IPS-NIHi7 (cell line): ENCODE measurements at regions not wholly inside any gene's neighbourhood (a gene's known extent, or its start where the extent isn't known, plus 50 kb on each side); places are given as distances from the start of the nearest gene placed in this dataset.

ENCODE experiments used
- DNase-seq: peaks from one replicate; pipeline ENCODE4 v3.0.0; 2012; ENCODE audit warnings: mixed read lengths; ENCODE audit errors: extremely low spot score

DNA sequence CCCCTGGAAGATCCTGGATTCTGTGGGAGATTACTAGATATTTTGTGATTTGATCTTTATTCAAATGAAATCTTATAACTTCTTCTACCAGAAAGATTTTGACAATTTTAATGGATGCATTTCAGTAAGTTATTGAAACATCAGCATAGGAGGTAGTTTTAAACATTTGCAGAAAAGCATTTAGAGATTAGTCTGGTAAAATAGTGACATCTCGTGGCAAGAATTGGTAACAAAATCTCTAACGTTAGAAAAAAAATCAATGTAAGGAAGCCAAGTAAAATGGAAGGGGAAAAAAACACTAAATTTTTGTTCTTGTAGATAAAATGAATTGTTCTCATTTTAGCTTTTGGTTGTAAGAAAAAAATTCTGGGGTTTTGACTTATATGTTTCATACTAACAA lies 73.3 kb downstream of the TASL start:
- DNase-seq = peak; percentile 22

DNA sequence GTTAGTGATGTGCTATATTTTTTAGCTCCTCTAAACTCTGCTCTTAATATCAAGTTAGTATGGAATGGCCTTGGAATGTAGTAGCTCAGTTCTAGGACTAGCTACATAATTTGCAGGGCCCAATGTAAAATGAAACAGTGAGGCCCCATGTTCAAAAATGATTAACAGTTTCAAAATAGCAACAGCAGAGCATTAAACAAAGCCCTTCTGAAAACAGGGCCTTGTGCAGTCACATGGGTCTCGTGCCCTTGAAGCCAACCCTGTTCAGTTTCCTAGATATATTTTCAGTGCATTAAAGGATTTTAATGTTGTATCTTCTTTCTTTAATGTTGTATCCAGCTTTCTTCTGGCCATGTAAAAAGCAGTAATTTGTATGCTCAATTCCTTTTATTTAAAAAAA lies 82.1 kb downstream of the TASL start:
- no peak for DNase-seq

DNA sequence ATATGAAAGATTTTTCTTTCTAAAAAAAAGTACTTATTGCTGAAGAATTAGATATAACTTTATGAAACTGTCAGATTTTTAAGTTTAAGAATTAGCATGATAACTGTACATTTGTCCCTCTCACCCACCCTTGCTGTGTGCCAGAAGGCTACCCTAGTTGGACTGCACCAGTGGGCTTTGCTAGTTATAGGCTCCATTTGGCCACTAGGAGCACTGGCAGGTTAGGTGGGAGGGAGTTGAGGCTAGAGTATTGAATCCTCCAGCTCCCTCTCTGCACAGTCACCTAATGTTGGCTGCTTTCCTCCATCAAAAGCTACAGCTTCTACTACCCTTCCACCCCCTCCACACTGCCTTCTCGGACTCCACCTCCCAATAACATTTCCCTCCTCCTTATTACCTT lies 84.2 kb downstream of the TASL start:
- no peak for DNase-seq

DNA sequence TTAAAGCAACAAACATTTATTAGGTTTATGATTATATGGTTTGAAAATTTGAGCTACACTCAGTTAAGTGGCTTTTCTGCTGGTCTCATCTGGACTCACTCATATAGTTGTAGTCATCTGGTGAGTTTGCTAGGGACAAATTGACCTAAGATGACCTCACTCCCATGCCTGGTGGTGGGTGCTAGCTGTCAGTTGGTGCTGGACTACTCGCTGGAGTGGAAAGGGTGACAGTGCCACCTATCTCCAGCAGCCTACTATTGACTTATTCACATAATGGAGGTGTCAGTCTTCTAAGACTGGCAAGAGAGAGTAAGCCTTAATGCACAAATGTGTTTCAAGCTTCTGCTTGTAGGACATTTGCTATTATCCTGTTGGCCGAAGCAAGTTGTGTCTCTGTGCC lies 88.2 kb downstream of the TASL start:
- DNase-seq = peak; percentile 46

DNA sequence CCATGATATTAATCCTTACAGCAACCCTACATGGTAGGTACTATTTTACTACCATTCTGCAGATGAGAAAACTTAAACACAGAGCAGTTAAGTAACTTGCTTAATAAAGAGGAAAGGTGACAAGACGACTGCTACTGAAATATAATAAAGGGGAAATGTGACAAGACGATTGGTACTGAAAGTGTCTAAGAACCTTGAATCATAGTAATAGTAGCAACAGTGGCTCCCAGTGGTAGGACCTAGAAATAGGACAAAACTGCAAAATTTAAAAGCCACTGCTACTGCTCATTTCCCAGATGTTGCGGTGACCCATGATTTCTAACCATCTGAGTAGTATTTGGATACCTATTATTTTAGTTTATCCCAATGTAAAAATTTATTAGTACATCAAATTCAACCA lies 89.5 kb downstream of the TASL start:
- peak; percentile 37 for DNase-seq

DNA sequence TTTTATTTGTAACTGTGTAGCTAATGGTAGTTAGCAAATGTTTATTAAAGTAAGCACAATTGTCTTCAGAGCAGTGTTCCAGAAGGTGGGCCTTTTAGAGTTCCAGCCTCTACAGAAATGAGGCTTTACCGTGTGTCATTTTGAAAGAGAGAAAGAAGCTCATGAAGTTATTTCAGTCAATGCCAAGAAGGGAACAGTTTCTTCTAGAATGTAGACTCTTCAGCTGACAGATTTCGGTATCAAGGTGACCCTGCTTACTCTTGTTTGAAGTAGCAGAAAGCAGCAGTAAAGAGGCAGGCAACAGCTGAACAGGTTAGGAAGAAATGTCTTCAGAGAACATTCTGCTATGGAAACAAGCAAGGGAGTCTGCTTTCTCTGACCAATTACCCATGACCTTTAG lies 93.6 kb downstream of the TASL start:
- no peak for DNase-seq

DNA sequence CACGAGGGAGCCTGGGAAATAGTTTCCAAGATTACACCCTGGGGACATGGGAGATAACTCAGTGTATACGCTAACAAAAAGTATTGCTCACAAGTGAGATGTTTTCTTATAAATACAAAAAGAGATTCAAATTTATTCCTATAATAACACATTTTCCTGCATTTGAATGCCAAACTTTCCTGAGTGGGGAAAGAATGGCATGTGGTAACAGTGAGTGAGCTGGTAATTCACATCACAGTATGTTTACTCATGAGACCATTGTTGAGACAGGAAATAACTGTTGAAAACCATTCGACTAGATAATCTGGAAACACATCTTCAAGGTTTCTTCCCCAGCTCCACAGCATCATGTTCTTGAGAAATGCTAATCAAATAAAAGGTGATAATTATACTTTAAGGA lies 109.1 kb downstream of the TASL start:
- DNase-seq = no peak
